ENCODE measurements at regions not wholly inside any gene's neighbourhood (a gene's known extent, or its start where the extent isn't known, plus 50 kb on each side); places are given as distances from the start of the nearest gene placed in this dataset.

- TF ChIP-seq YY1 (IDR thresholded peaks at IDR 0.05; ENCODE audit: insufficient read depth, insufficient read length) (no peak), ZNF274 (IDR thresholded peaks at IDR 0.05; ENCODE audit: low read depth, low read length) (no peak), SUZ12 (IDR thresholded peaks at IDR 0.05; ENCODE audit: extremely low read depth, insufficient read depth, insufficient read length) (no peak)
These were observed 516.9 kb downstream of the PIK3C3 start for GRCh38 chr18:42471885-42472284.

Data from NT2/D1 (cell line).